Right atrium auricular region (tissue), 2 donors: ENCODE measurements at regions not wholly inside any gene's neighbourhood (a gene's known extent, or its start where the extent isn't known, plus 50 kb on each side); places are given as distances from the start of the nearest gene placed in this dataset.

Source experiments
- DNase-seq: peaks from one replicate; pipeline ENCODE4 v3.0.0-alpha.2; 2019; ENCODE audit warnings: low spot score
- H3K27ac ChIP-seq, 2 donors: fragments of 200-600 bp; sonication (generic); 1 replicate in 1 of 2; 2 replicates in 1 of 2; pipeline ENCODE4 v1.5.1; 2016 to 2019
- H3K27me3 ChIP-seq, 2 donors: fragments of 200-600 bp; sonication (generic); one replicate each; pipeline versions ENCODE4 v1.5.1 to v1.6.0; 2017 to 2019
- H3K36me3 ChIP-seq: fragments of 200-600 bp; sonication (generic); one replicate; pipeline ENCODE4 v1.5.1; 2016
- H3K4me1 ChIP-seq, 2 donors: fragments of 200-600 bp; sonication (generic); one replicate each; pipeline versions ENCODE4 v1.5.1 to v1.6.0; 2017 to 2019
- H3K4me3 ChIP-seq, 2 donors: fragments of 200-600 bp; sonication (generic); 1 replicate in 1 of 2; 2 replicates in 1 of 2; pipeline ENCODE4 v1.5.1; 2017 to 2019; ENCODE audit warnings: mild to moderate bottlenecking in 1 of 2, moderate library complexity in 1 of 2
- H3K9me3 ChIP-seq, 2 donors: fragments of 200-600 bp; sonication (generic); one replicate each; pipeline ENCODE4 v1.5.1; 2019
- CTCF ChIP-seq, 2 donors: fragments of 200-600 bp; sonication (generic); IDR thresholded peaks; one replicate each; pipeline ENCODE4 v1.5.1; 2019; ENCODE audit warnings: antibody characterized with exemption in 2 of 2

DNA sequence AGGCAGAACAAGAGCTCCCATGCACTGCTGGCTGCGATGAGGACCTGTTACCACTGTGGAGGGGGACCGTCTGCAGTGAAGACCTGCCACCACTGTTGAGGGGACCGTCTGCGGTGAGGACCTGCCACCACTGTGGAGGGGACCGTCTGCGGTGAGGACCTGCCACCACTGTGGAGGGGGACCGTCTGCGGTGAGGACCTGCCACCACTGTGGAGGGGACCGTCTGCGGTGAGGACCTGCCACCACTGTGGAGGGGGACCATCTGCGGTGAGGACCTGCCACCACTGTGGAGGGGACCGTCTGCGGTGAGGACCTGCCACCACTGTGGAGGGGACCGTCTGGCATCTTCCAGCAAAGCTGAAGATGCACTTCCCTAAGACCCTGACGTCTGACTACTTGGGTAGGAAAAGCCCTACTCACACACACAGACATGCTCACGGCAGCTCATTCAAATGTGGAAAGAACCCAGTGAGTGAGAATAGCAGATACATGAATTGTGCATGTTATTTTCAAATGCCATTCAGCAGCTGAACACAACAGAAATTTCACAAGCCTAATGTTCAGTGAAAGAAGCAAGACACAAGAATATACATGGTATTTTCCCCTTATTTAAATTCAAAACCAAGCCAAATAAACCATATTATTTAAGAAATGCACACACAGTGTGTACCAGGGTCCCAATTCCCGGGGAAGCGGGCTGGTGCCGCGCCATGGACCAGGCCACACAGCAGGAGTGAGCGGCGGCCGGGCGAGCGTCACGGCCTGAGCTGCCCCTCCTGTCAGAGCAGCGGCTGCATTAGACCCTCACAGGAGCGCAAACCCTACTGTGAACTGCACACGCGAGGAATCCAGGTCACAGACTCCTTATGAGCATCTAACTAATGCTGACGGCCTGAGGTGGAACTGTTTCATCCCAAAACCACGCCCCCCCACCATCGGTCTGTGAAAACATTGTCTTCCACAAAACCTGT lies 64.2 kb upstream of the METRNL start:
- no peaks in the 10 kb centered on the region for H3K9me3 ChIP-seq
- no peaks in the 10 kb centered on the region for H3K4me1 ChIP-seq
- H3K27ac ChIP-seq, result no peak overlapping the region
- peak; percentile 28 for DNase-seq
- TF ChIP-seq CTCF (IDR thresholded peaks at IDR 0.05), result no peak
- H3K27me3 ChIP-seq, result no peaks in the 10 kb centered on the region
- no peaks in the 10 kb centered on the region for H3K36me3 ChIP-seq
- no peak overlapping the region for H3K4me3 ChIP-seq

GRCh38 chr17:83018658-83019193 lies 60.7 kb upstream of the METRNL start:
- Histone ChIP-seq H3K4me1 (no peaks in the 10 kb centered on the region), H3K27me3 (no peaks in the 10 kb centered on the region), H3K4me3 (no peak overlapping the region), H3K36me3 (no peaks in the 10 kb centered on the region), H3K27ac (no peak overlapping the region), H3K9me3 (no peaks in the 10 kb centered on the region)
- TF ChIP-seq CTCF (IDR thresholded peaks at IDR 0.05), result no peak
- DNase-seq, result no peak

DNA sequence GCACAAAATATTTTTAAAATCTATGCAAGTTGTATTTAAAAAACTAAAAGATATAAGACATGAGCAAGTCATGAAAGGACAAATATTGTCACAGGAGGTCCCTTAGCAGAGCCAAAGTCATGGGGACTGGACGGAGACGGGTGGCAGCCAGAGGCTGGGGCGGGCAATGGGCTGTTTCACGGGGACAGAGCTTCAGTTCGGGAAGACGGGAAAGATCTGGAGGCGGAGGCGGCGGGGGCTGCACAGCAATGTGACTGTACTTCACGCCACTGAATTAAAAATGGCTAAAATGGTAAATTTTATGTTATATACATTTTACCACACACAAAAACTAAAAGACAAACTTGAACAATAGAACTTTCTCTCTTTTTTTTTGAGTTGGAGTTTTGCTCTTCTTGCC lies 60.0 kb upstream of the METRNL start:
- no peaks in the 10 kb centered on the region for H3K4me1 ChIP-seq
- no peak for DNase-seq
- H3K36me3 ChIP-seq, result no peaks in the 10 kb centered on the region
- no peaks in the 10 kb centered on the region for H3K9me3 ChIP-seq
- H3K27me3 ChIP-seq, result no peaks in the 10 kb centered on the region
- TF ChIP-seq CTCF (IDR thresholded peaks at IDR 0.05), result no peak
- H3K27ac ChIP-seq, result no peak overlapping the region
- no peak overlapping the region for H3K4me3 ChIP-seq

- H3K27ac ChIP-seq, result no peak overlapping the region
- no peaks in the 10 kb centered on the region for H3K27me3 ChIP-seq
- TF ChIP-seq CTCF (IDR thresholded peaks at IDR 0.05), result no peak
- no peaks in the 10 kb centered on the region for H3K4me1 ChIP-seq
- no peaks in the 10 kb centered on the region for H3K9me3 ChIP-seq
- DNase-seq, result peak; percentile 42
- no peak overlapping the region for H3K4me3 ChIP-seq
- H3K36me3 ChIP-seq, result no peaks in the 10 kb centered on the region
Measured at GRCh38 chr17:83024218-83024971, 55.0 kb upstream of the METRNL start.

DNA sequence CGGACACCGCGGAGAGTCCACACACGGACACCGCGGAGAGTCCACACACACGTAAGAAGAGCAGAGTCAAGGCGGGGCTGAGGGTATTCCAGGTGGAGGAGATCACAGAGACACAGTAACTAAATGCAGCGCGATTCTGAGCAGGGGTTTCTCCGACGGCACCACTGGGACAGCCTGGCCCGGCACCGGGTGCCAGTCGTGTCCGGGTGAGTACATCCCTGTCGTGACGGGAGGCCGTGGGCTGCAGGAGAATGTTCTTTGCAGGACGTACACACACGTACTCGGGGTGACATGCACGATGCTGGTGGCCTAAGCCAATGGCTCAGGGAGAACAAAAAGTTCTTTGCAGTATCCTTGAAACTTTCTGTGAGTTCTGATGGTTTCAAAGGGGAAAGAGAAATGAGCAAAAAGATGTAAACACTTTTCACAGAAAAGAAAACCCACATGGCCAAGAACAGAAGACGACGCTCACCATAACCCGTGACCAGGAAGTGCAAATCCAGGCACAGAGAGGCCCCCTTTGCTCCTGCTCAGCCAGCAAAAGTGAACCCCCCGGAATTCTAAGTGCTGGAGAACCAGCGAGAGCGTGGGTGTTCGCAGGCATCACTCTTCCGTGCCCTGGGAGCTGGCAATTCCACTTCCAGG lies 53.7 kb upstream of the METRNL start:
- no peaks in the 10 kb centered on the region for H3K9me3 ChIP-seq
- H3K27ac ChIP-seq, result no peak overlapping the region
- no peaks in the 10 kb centered on the region for H3K4me1 ChIP-seq
- H3K36me3 ChIP-seq, result no peaks in the 10 kb centered on the region
- DNase-seq, result peak; percentile 42
- no peak for TF ChIP-seq CTCF (IDR thresholded peaks at IDR 0.05)
- H3K4me3 ChIP-seq, result no peak overlapping the region
- H3K27me3 ChIP-seq, result no peaks in the 10 kb centered on the region
